ENCODE measurements at regions not wholly inside any gene's neighbourhood (a gene's known extent, or its start where the extent isn't known, plus 50 kb on each side); places are given as distances from the start of the nearest gene placed in this dataset.

- H3K36me3 Mint-ChIP-seq (ENCODE audit: low read depth), result no peaks in the 10 kb centered on the region
- H3K4me3 ChIP-seq (ENCODE audit: low read length), result no peak overlapping the region
- H3K4me1 Mint-ChIP-seq (ENCODE audit: low read depth), result peaks cover 4% of the 10 kb centered on the region
- ChIA-PET CTCF (no interaction called here), POLR2A (no interaction called here)
- no peaks in the 10 kb centered on the region for H3K27me3 ChIP-seq (ENCODE audit: control insufficient read depth in 1 of 2, insufficient read depth in 2 of 2, low read length in 2 of 2)
- H3K4me3 Mint-ChIP-seq, result no peak overlapping the region
- no peak overlapping the region for H3K27ac Mint-ChIP-seq
- ATAC-seq (ENCODE audit: poor library complexity) (no peak), DNase-seq (no peak)
- peaks cover 3% of the 10 kb centered on the region for H3K9me3 Mint-ChIP-seq
- H3K4me1 ChIP-seq (ENCODE audit: insufficient read depth, low read length), result no peaks in the 10 kb centered on the region
- TF ChIP-seq CTCF (IDR thresholded peaks at IDR 0.05), result no peak
- intact Hi-C loops (cut with DNase I, micrococcal nuclease), result no loop called here
- H3K36me3 ChIP-seq (ENCODE audit: insufficient read depth, low read length), result no peaks in the 10 kb centered on the region
- H3K9me3 ChIP-seq (ENCODE audit: control insufficient read depth in 1 of 2, insufficient read depth in 1 of 2, low read length in 2 of 2), result peaks cover 0 to 7% of the 10 kb centered on the region in 2 experiments
- no peaks in the 10 kb centered on the region for H3K27me3 Mint-ChIP-seq
- H3K27ac ChIP-seq (ENCODE audit: low read depth in 1 of 2, low read length in 2 of 2), result no peak overlapping the region
These were observed 346.1 kb downstream of the DCDC2C start for GRCh38 chr2:4049463-4049862.

GRCh38 chr2:4053769-4054493 is 350.6 kb downstream of the DCDC2C start:
- no peak overlapping the region for H3K4me3 Mint-ChIP-seq

GRCh38 chr2:4066217-4066616 is 362.8 kb downstream of the DCDC2C start:
- no peak for DNase-seq
- no peaks in the 10 kb centered on the region for H3K4me1 Mint-ChIP-seq (ENCODE audit: low read depth)
- Histone ChIP-seq H3K27ac (ENCODE audit: low read depth in 1 of 2, low read length in 2 of 2) (no peak overlapping the region), H3K4me3 (ENCODE audit: low read length) (no peak overlapping the region), H3K36me3 (ENCODE audit: insufficient read depth, low read length) (no peaks in the 10 kb centered on the region), H3K27me3 (ENCODE audit: control insufficient read depth in 1 of 2, insufficient read depth in 2 of 2, low read length in 2 of 2) (no peaks in the 10 kb centered on the region), H3K9me3 (ENCODE audit: control insufficient read depth in 1 of 2, insufficient read depth in 1 of 2, low read length in 2 of 2) (peaks cover 0 to 4% of the 10 kb centered on the region in 2 experiments), H3K4me1 (ENCODE audit: insufficient read depth, low read length) (no peaks in the 10 kb centered on the region)
- no peak overlapping the region for H3K27ac Mint-ChIP-seq
- H3K9me3 Mint-ChIP-seq, result peaks cover 4% of the 10 kb centered on the region
- ChIA-PET CTCF (no interaction called here), POLR2A (interaction anchor here (0.6 kb wide), 1 partner anchor 64 kb away, joined by 3 read pairs; no protein-coding TSS in a partner anchor)
- intact Hi-C loops (cut with DNase I, micrococcal nuclease), result no loop called here
- no peak for TF ChIP-seq CTCF (IDR thresholded peaks at IDR 0.05)
- H3K27me3 Mint-ChIP-seq, result no peaks in the 10 kb centered on the region
- no peak overlapping the region for H3K4me3 Mint-ChIP-seq
- H3K36me3 Mint-ChIP-seq (ENCODE audit: low read depth), result no peaks in the 10 kb centered on the region
- no peak for ATAC-seq (ENCODE audit: poor library complexity)

More at GRCh38 chr2:4053769-4054493, 350.6 kb downstream of the DCDC2C start:
- intact Hi-C loops (cut with DNase I, micrococcal nuclease), result no loop called here
- Histone ChIP-seq H3K4me1 (ENCODE audit: insufficient read depth, low read length) (no peaks in the 10 kb centered on the region), H3K9me3 (ENCODE audit: control insufficient read depth in 1 of 2, insufficient read depth in 1 of 2, low read length in 2 of 2) (peaks cover 0 to 3% of the 10 kb centered on the region in 2 experiments), H3K4me3 (ENCODE audit: low read length) (no peak overlapping the region), H3K27ac (ENCODE audit: low read depth in 1 of 2, low read length in 2 of 2) (no peak overlapping the region), H3K36me3 (ENCODE audit: insufficient read depth, low read length) (no peaks in the 10 kb centered on the region), H3K27me3 (ENCODE audit: control insufficient read depth in 1 of 2, insufficient read depth in 2 of 2, low read length in 2 of 2) (no peaks in the 10 kb centered on the region)
- ATAC-seq (ENCODE audit: poor library complexity), result no peak
- TF ChIP-seq CTCF (IDR thresholded peaks at IDR 0.05), result no peak
- POLR2A ChIA-PET, result no interaction called here
- Mint-ChIP-seq H3K4me1 (ENCODE audit: low read depth) (no peaks in the 10 kb centered on the region), H3K36me3 (ENCODE audit: low read depth) (no peaks in the 10 kb centered on the region), H3K27me3 (no peaks in the 10 kb centered on the region), H3K27ac (no peak overlapping the region), H3K9me3 (no peaks in the 10 kb centered on the region)
- CTCF ChIA-PET, result no interaction called here
- no peak for DNase-seq

Measured in CD4-positive, alpha-beta T cell (primary cell).